Endothelial cell (in vitro differentiated cells): ENCODE measurements at regions not wholly inside any gene's neighbourhood (a gene's known extent, or its start where the extent isn't known, plus 50 kb on each side); places are given as distances from the start of the nearest gene placed in this dataset.

Experiments used
- DNase-seq: peaks from one replicate; pipeline ENCODE4 v3.0.0; 2021; ENCODE audit warnings: low spot score
- H3K27ac Mint-ChIP-seq: one replicate; pipeline ENCODE4 v1.8.0; 2021; ENCODE audit warnings: mixed read lengths, inconsistent platforms; ENCODE audit not compliant: unreplicated experiment
- H3K27me3 Mint-ChIP-seq: one replicate; pipeline ENCODE4 v1.8.0; 2021; ENCODE audit warnings: mild to moderate bottlenecking, moderate library complexity, mixed read lengths, inconsistent platforms; ENCODE audit not compliant: unreplicated experiment
- H3K36me3 Mint-ChIP-seq: one replicate; pipeline ENCODE4 v1.8.0; 2021; ENCODE audit warnings: mild to moderate bottlenecking, low read depth, mixed read lengths, inconsistent platforms; ENCODE audit not compliant: unreplicated experiment
- H3K4me1 Mint-ChIP-seq: one replicate; pipeline ENCODE4 v1.8.0; 2021; ENCODE audit warnings: mild to moderate bottlenecking, mixed read lengths, inconsistent platforms; ENCODE audit not compliant: unreplicated experiment
- H3K4me3 Mint-ChIP-seq: one replicate; pipeline ENCODE4 v1.8.0; 2021; ENCODE audit warnings: mild to moderate bottlenecking, mixed read lengths, inconsistent platforms; ENCODE audit not compliant: unreplicated experiment
- H3K9me3 Mint-ChIP-seq: one replicate; pipeline ENCODE4 v1.8.0; 2021; ENCODE audit warnings: mixed read lengths, inconsistent platforms; ENCODE audit not compliant: unreplicated experiment
- CTCF ChIP-seq: fragments of 200-600 bp; sonication (generic); IDR thresholded peaks from one replicate; pipeline ENCODE4 v1.5.0; 2021; ENCODE audit warnings: antibody characterized with exemption; ENCODE audit not compliant: unreplicated experiment

GRCh38 chr2:228642861-228643260 lies 461.4 kb upstream of the SPHKAP start:
- no peak for TF ChIP-seq CTCF
- Mint-ChIP-seq H3K4me3 (no peak overlapping the region), H3K9me3 (no peaks in the 10 kb centered on the region), H3K27ac (no peak overlapping the region), H3K27me3 (no peaks in the 10 kb centered on the region), H3K4me1 (no peaks in the 10 kb centered on the region), H3K36me3 (no peaks in the 10 kb centered on the region)
- no peak for DNase-seq

- H3K9me3 Mint-ChIP-seq: no peaks in the 10 kb centered on the region
- H3K27ac Mint-ChIP-seq: no peak overlapping the region
- no peaks in the 10 kb centered on the region for H3K27me3 Mint-ChIP-seq
- TF ChIP-seq CTCF: no peak
- H3K36me3 Mint-ChIP-seq: no peaks in the 10 kb centered on the region
- H3K4me1 Mint-ChIP-seq: no peaks in the 10 kb centered on the region
- H3K4me3 Mint-ChIP-seq: no peak overlapping the region
- no peak for DNase-seq
Observed at GRCh38 chr2:228630786-228631185, 449.3 kb upstream of the SPHKAP start.

- Mint-ChIP-seq H3K27me3 (no peaks in the 10 kb centered on the region), H3K4me1 (peaks cover 2% of the 10 kb centered on the region), H3K9me3 (no peaks in the 10 kb centered on the region), H3K4me3 (no peak overlapping the region), H3K27ac (no peak overlapping the region), H3K36me3 (no peaks in the 10 kb centered on the region)
- DNase-seq: no peak
- TF ChIP-seq CTCF: no peak
Observed at GRCh38 chr2:228629251-228629650, 447.8 kb upstream of the SPHKAP start.

- DNase-seq: no peak
- no peaks in the 10 kb centered on the region for H3K27me3 Mint-ChIP-seq
- H3K27ac Mint-ChIP-seq: no peak overlapping the region
- H3K4me1 Mint-ChIP-seq: peaks cover 8% of the 10 kb centered on the region
- no peak overlapping the region for H3K4me3 Mint-ChIP-seq
- no peak for TF ChIP-seq CTCF
- H3K36me3 Mint-ChIP-seq: no peaks in the 10 kb centered on the region
- H3K9me3 Mint-ChIP-seq: no peaks in the 10 kb centered on the region
Observed at GRCh38 chr2:228628682-228629081, 447.2 kb upstream of the SPHKAP start.

GRCh38 chr2:228627510-228627909 lies 446.0 kb upstream of the SPHKAP start:
- H3K36me3 Mint-ChIP-seq: no peaks in the 10 kb centered on the region
- no peak for TF ChIP-seq CTCF
- H3K4me1 Mint-ChIP-seq: peaks cover 8% of the 10 kb centered on the region
- DNase-seq: no peak
- no peak overlapping the region for H3K4me3 Mint-ChIP-seq
- H3K27me3 Mint-ChIP-seq: no peaks in the 10 kb centered on the region
- no peak overlapping the region for H3K27ac Mint-ChIP-seq
- no peaks in the 10 kb centered on the region for H3K9me3 Mint-ChIP-seq
